Activated T-helper 1 cell treated with anti-CD3 and anti-CD28 coated beads, Interleukin-12 subunit alpha, Interleukin-12 subunit beta, Interleukin-2, Interleukin-4 antibody, amounts not matched to agents 30 ng/mL and 10 ng/mL and 1 ng/mL, durations not matched to agents 14 hours and 24 hours and 36 hours (primary cell): ENCODE measurements at regions not wholly inside any gene's neighbourhood (a gene's known extent, or its start where the extent isn't known, plus 50 kb on each side); places are given as distances from the start of the nearest gene placed in this dataset.
"Not testable (repeated sequence)": the region's sequence is repeated elsewhere in the genome, so short reads cannot be mapped to it uniquely, and the experiment has no call there.

Experiments used
- DNase-seq: peaks from one replicate; pipeline ENCODE4 v3.0.0; 2021; ENCODE audit warnings: low spot score
- H3K27ac Mint-ChIP-seq: one replicate; pipeline ENCODE4 v1.8.0; 2021; ENCODE audit warnings: mild to moderate bottlenecking, mixed read lengths
- H3K27me3 Mint-ChIP-seq: one replicate; pipeline ENCODE4 v1.8.0; 2022; ENCODE audit warnings: mild to moderate bottlenecking, moderate library complexity, mixed read lengths; ENCODE audit not compliant: insufficient read depth
- H3K36me3 Mint-ChIP-seq: one replicate; pipeline ENCODE4 v1.8.0; 2021; ENCODE audit warnings: low read depth, mixed read lengths
- H3K4me1 Mint-ChIP-seq: one replicate; pipeline ENCODE4 v1.8.0; 2021; ENCODE audit warnings: low read depth, mixed read lengths
- H3K4me3 Mint-ChIP-seq: one replicate; pipeline ENCODE4 v1.8.0; 2021; ENCODE audit warnings: mild to moderate bottlenecking, moderate library complexity, mixed read lengths
- H3K9me3 Mint-ChIP-seq: one replicate; pipeline ENCODE4 v1.8.0; 2021; ENCODE audit warnings: mixed read lengths
- intact Hi-C: fragments of 100-400 bp; cut with micrococcal nuclease; formaldehyde crosslinking; loops from one replicate; pipeline ENCODE4 v1.15.1; 2024

- no peak overlapping the region for H3K27ac Mint-ChIP-seq
- intact Hi-C loops: no loop called here
- H3K36me3 Mint-ChIP-seq: no peaks in the 10 kb centered on the region
- H3K9me3 Mint-ChIP-seq: no peaks in the 10 kb centered on the region
- no peaks in the 10 kb centered on the region for H3K27me3 Mint-ChIP-seq
- H3K4me3 Mint-ChIP-seq: no peak overlapping the region
- H3K4me1 Mint-ChIP-seq: no peaks in the 10 kb centered on the region
- DNase-seq: no peak
Measured at GRCh38 chr10:109746861-109747260, 176.4 kb downstream of the XPNPEP1 start.

DNA sequence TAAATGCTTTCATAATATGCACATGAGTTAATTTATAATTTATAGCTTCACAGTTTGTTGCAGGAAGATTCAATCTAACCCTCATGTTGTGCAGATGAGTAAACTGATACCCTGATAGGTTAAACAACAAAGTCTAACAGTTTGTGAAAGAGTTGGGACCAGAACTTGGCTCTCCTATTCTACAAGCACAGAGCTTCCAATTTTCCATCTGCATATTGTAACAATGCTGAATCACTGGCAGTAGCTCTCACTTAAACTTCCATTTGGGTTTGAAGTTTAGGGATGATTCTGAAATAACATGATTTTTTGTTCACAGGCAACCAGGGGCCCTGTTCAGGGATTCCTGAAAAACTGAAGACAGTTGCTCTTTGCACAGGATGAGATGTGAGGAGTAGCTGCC is 179.3 kb downstream of the XPNPEP1 start:
- Mint-ChIP-seq H3K27ac (no peak overlapping the region), H3K9me3 (no peaks in the 10 kb centered on the region), H3K4me1 (no peaks in the 10 kb centered on the region), H3K27me3 (no peaks in the 10 kb centered on the region), H3K36me3 (no peaks in the 10 kb centered on the region), H3K4me3 (no peak overlapping the region)
- intact Hi-C loops: no loop called here
- DNase-seq: no peak

GRCh38 chr10:109743574-109743973 is 179.7 kb downstream of the XPNPEP1 start:
- Mint-ChIP-seq H3K9me3 (no peaks in the 10 kb centered on the region), H3K27me3 (peaks cover 1% of the 10 kb centered on the region), H3K36me3 (no peaks in the 10 kb centered on the region), H3K27ac (no peak overlapping the region), H3K4me3 (no peak overlapping the region), H3K4me1 (no peaks in the 10 kb centered on the region)
- intact Hi-C loops: no loop called here
- no peak for DNase-seq

GRCh38 chr10:109743146-109743545 is 180.2 kb downstream of the XPNPEP1 start:
- Mint-ChIP-seq H3K36me3 (no peaks in the 10 kb centered on the region), H3K27ac (no peak overlapping the region), H3K27me3 (peaks cover 1% of the 10 kb centered on the region), H3K9me3 (no peaks in the 10 kb centered on the region), H3K4me3 (no peak overlapping the region), H3K4me1 (no peaks in the 10 kb centered on the region)
- DNase-seq: no peak
- intact Hi-C loops: no loop called here

DNA sequence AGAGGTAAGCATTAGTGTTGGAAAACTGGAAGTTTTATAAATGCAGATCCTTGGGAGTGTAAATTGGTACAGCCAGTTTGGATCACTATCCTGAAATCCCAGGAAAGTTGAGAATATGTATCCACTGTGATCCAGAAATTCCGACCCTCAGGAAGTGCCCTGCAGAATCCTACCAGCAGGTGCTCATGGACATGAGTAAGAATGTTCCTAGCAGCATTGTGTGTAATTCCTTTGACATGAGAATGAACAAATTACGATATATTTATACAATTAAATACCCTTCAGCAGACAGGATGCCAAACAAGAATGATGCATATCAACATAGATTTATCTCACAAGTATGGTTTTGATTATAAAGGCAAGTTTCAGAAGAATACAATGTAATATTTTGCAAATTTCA is 181.6 kb downstream of the XPNPEP1 start:
- H3K27ac Mint-ChIP-seq: no peak overlapping the region
- H3K36me3 Mint-ChIP-seq: no peaks in the 10 kb centered on the region
- H3K4me3 Mint-ChIP-seq: no peak overlapping the region
- H3K27me3 Mint-ChIP-seq: peaks cover 1% of the 10 kb centered on the region
- no peak for DNase-seq
- H3K4me1 Mint-ChIP-seq: no peaks in the 10 kb centered on the region
- intact Hi-C loops: no loop called here
- H3K9me3 Mint-ChIP-seq: no peaks in the 10 kb centered on the region

GRCh38 chr10:109740436-109740835 is 182.9 kb downstream of the XPNPEP1 start:
- Mint-ChIP-seq H3K27me3 (peaks cover 1% of the 10 kb centered on the region), H3K27ac (no peak overlapping the region)
- intact Hi-C loops: no loop called here

DNA sequence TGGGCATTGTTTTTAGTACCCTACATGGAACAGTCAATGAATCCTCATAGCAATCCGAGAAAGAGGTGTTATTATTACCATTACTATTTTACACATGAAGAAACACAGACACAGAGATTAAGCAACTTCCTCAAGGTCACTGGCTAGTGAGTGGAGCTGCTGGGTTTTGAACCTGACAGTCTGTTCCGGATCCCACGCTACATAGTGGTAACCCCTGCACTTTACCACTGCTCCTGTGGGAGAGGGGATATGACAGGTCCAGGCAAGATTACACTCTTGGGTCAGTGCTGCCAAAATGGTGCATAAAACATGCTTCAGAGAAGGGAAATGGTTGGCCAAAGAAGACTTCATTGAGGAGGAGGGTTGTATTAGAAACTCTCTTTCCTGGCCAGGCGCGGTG is 185.7 kb downstream of the XPNPEP1 start:
- DNase-seq: no peak
- Mint-ChIP-seq H3K9me3 (no peaks in the 10 kb centered on the region), H3K4me3 (no peak overlapping the region), H3K27me3 (peaks cover 1% of the 10 kb centered on the region), H3K4me1 (no peaks in the 10 kb centered on the region), H3K27ac (no peak overlapping the region), H3K36me3 (no peaks in the 10 kb centered on the region)
- intact Hi-C loops: no loop called here

More at GRCh38 chr10:109740436-109740835, 182.9 kb downstream of the XPNPEP1 start:
- Mint-ChIP-seq H3K9me3 (no peaks in the 10 kb centered on the region), H3K4me1 (no peaks in the 10 kb centered on the region), H3K4me3 (no peak overlapping the region), H3K36me3 (no peaks in the 10 kb centered on the region)
- no peak for DNase-seq

DNA sequence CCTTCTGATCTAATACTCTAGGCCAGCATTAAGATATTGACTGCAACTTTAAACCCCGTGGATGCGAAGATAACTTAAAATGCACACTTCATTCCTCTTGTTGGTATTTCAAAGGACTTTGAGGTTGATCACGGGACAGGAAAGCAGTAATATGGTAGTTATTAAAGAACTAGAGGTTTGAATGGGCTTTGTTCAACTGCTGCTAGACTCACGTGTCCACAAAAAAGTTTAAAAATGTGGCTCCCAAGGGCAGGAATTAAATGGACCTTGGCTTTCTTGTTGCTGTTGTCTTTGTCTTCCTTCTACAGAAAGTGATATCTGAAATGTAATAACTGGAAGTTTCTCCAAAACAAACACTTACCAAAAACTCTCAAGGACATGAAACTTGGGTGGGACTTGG is 186.3 kb downstream of the XPNPEP1 start:
- intact Hi-C loops: no loop called here
- no peak overlapping the region for H3K27ac Mint-ChIP-seq
- no peak overlapping the region for H3K4me3 Mint-ChIP-seq
- H3K9me3 Mint-ChIP-seq: no peaks in the 10 kb centered on the region
- H3K27me3 Mint-ChIP-seq: peaks cover 1% of the 10 kb centered on the region
- H3K36me3 Mint-ChIP-seq: no peaks in the 10 kb centered on the region
- H3K4me1 Mint-ChIP-seq: no peaks in the 10 kb centered on the region
- no peak for DNase-seq

GRCh38 chr10:109735776-109736175 is 187.5 kb downstream of the XPNPEP1 start:
- H3K36me3 Mint-ChIP-seq: no peaks in the 10 kb centered on the region
- intact Hi-C loops: no loop called here
- peaks cover 1% of the 10 kb centered on the region for H3K27me3 Mint-ChIP-seq
- no peaks in the 10 kb centered on the region for H3K9me3 Mint-ChIP-seq
- no peaks in the 10 kb centered on the region for H3K4me1 Mint-ChIP-seq
- DNase-seq: no peak
- no peak overlapping the region for H3K4me3 Mint-ChIP-seq
- H3K27ac Mint-ChIP-seq: no peak overlapping the region

- no peaks in the 10 kb centered on the region for H3K9me3 Mint-ChIP-seq
Measured at GRCh38 chr10:109732254-109732965, 190.9 kb downstream of the XPNPEP1 start.

DNA sequence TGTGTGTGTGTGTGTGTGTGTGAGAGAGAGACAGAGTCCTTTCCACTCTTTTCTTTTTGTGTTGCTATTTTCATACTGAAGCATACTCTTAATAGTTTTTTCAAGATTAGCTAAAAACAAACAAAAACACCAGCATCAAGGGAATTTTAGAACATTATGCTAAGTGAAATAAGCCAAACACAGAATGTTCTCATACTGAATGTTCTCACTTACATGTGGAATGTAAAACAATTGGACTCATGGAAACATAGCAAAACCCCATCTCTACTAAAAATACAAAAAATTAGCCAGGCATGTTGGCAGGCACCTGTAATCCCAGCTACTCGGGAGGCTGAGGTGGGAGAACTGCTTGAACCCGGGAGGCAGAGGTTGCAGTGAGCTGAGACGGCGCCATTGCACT is 193.4 kb downstream of the XPNPEP1 start:
- not testable (repeated sequence) for H3K36me3 Mint-ChIP-seq, DNase-seq

More at GRCh38 chr10:109732254-109732965, 190.9 kb downstream of the XPNPEP1 start:
- H3K4me3 Mint-ChIP-seq: no peak overlapping the region
- no peak for DNase-seq
- H3K27me3 Mint-ChIP-seq: no peaks in the 10 kb centered on the region
- no peak overlapping the region for H3K27ac Mint-ChIP-seq
- H3K36me3 Mint-ChIP-seq: no peaks in the 10 kb centered on the region
- intact Hi-C loops: no loop called here
- no peaks in the 10 kb centered on the region for H3K4me1 Mint-ChIP-seq

DNA sequence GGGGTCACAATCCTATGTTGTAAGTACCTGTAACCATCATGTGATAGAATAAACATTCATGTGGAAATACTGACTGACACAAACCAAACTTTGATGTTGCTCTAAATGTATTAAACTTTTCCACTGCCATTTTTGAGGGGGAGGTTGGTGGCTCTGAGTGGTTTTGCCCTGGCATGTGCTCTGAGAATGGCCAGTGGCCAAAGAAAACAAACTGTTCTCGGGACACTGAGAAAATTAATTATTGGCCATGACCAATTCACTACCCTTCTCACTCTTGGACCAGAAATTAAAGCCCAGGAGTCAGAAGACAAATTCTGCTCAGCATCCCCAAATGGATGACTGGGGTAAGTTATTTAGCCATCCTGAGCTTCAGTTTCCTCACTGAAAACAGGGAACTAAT is 195.9 kb downstream of the XPNPEP1 start:
- DNase-seq: no peak
- Mint-ChIP-seq H3K36me3 (no peaks in the 10 kb centered on the region), H3K4me1 (no peaks in the 10 kb centered on the region), H3K9me3 (no peaks in the 10 kb centered on the region), H3K27ac (no peak overlapping the region), H3K27me3 (no peaks in the 10 kb centered on the region), H3K4me3 (no peak overlapping the region)
- intact Hi-C loops: no loop called here

More for the DNA sequence above, 193.4 kb downstream of the XPNPEP1 start:
- H3K9me3 Mint-ChIP-seq, H3K27ac Mint-ChIP-seq, intact Hi-C loops, H3K27me3 Mint-ChIP-seq, H3K4me1 Mint-ChIP-seq, H3K4me3 Mint-ChIP-seq: not testable (repeated sequence)

- DNase-seq: no peak
- intact Hi-C loops: no loop called here
- H3K27ac Mint-ChIP-seq: no peak overlapping the region
- no peaks in the 10 kb centered on the region for H3K36me3 Mint-ChIP-seq
- H3K9me3 Mint-ChIP-seq: no peaks in the 10 kb centered on the region
- no peak overlapping the region for H3K4me3 Mint-ChIP-seq
- H3K4me1 Mint-ChIP-seq: no peaks in the 10 kb centered on the region
- H3K27me3 Mint-ChIP-seq: no peaks in the 10 kb centered on the region
Measured at GRCh38 chr10:109726473-109726872, 196.8 kb downstream of the XPNPEP1 start.

DNA sequence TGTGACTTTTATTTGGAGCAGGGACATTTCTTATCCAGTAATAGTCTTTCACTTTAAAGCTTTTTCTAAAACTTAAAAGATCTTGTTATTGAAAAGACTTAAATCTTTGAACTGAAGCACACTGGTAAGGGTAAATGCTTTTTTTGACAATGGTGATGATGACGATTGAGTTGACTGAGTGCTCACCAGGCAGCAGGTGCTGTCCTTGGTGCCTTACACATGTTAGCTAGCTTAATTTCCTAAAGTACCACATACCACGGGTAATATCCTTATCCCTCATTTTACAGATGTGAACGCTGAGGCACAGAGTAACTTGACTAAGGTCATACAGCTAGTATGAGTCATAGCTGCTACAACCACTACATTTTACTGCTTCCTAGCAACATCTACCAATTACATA is 200.0 kb downstream of the XPNPEP1 start:
- Mint-ChIP-seq H3K27me3 (no peaks in the 10 kb centered on the region), H3K36me3 (no peaks in the 10 kb centered on the region), H3K27ac (no peak overlapping the region), H3K4me1 (no peaks in the 10 kb centered on the region), H3K9me3 (no peaks in the 10 kb centered on the region), H3K4me3 (no peak overlapping the region)
- intact Hi-C loops: no loop called here
- no peak for DNase-seq
